ENCODE measurements at regions not wholly inside any gene's neighbourhood (a gene's known extent, or its start where the extent isn't known, plus 50 kb on each side); places are given as distances from the start of the nearest gene placed in this dataset.

DNA sequence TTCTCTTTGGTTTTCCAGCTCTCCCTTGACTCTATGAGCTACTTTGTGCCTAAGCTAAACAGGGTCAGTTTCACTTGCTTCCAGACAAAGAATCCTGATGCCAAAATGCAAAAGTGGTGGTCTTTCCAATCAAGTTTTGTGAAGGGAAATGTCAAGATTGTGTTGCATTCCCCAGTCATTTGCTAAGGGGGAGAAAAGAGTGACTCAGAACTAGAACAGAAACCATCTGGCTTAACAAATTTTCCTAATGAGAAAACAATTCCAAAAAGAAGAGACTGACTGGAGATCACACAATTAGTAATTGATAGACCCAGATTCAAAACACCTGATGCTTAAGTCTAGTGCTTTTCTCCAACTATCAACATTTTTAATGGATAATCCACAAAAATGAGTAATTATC, 235.1 kb upstream of the DIO2 start:
- no peak for DNase-seq

DNA sequence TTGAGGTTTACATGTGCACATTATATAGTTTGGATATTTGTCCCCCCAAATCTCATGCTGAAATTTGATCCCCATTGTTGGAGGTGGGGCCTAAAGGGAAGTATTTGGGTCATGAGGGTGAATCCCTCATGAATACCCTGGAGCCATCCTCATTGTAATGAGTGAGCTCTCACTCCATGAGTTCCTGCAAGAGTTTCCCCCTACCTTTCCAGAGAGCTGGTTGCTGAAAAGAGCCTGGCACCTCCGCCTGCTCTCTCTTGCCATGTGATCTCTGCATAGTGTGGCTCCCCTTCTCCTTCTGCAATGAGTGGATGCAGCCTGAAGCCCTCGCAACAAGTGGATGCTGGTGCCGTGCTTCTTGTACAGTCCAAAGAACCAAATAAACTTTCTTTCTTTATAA, 234.3 kb upstream of the DIO2 start:
- no peak for DNase-seq

DNA sequence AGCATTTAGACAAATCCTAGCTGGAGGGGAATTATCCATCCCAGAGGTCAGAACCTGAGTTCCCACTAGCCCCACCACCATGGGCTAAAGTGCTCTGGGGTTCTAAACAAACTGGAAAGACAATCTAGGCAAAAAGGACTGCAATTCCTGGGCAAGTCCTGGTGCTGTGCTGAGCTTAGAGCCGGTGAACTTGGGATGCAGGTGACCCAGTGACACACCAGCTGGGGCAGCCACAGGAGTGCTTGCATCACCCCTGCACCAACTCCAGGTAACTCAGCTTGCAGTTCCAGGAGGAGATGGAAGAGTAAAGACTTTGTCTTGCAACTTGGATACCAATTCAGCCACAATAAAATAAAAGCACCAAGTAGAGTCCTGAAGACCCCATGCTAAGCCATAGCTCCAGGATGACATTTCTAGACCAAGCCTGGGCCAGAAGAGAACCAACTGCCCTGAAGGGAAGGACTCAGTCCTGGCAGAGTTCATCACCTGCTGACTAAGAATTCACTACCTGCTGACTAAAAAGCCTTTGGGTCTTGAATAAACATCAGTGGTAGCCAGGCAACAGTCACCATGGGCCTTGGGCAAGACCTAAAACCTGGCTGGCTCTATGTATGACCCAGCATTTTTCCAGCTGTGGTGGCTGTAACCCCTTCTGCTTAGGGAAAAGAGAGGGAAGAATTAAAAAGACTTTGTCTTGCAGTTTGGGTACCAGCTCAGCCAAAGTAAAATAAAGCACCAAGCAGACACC, 223.4 kb upstream of the DIO2 start:
- DNase-seq, result no peak

DNA sequence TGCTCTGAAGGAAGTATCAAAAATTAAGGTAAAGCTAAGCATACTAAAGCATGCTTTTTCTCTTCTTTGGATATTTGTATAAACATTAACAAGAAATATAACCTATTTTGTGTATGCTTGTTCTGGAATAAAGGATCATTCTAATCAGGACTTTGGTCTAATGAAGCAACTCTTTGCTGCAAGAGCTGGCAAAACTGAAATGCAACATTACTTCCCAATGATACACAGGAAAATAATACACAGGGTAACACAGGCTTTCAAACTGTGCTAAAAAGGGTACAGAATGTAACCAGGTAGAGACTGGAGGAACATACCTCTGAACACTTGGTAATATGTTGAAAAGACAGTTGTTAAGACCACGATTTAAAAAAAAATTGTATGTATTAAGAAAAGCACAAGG, 222.5 kb upstream of the DIO2 start:
- DNase-seq, result no peak

DNA sequence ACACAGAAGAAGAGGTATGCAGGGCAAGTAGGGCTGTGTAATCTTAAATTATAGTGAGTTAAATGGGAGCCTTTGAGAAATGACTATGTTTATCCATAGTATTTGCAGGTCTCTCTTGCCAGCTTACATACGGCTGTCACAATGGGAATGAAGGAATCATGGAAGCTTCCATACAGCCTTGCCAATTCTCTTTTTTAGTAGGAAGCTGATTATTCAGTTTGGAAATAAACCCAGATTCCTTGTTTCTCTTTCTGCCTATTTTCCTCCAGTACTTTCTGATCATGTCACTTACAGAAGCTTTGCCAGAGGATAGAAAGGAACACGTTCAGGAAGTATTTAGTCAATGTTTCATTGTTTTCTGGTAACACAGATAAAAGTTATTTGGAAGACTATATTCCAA, 217.4 kb upstream of the DIO2 start:
- no peak for DNase-seq

DNA sequence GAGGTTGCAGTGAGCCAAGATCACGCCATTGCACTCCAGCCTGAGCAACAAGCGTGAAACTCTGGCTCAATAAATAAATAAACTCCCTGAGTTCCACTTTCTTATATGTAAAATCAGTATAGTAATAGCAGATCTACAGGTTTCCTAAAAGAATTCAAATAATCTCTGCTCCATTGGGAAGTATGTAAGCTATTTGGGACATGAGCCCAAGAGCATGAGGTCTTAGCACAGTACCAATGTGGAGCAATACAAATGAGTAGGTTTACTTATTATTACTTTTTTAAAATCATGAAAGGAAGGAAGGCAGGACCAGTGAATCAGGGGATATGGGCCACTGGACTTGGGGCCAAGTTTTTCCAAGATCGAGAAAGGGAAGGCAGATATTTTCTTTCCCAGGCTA, 216.9 kb upstream of the DIO2 start:
- no peak for DNase-seq

DNA sequence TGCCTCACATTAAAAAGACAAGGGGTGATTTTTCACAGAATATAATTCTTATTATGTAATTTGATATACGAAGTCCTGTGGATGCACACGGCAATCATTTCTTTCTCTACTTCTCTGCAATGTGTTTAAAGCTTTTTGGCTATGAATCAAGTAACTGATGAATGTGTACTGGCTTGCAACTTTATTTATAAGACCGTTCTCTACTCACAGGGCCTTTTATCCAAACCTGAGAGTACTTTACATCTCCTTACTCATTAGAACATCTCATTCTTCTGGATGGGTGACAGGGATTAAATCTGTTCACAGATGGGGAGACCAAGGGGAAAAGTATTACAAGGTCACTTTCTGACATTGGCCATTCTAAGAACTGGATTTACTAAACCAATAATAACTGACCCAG, 215.8 kb upstream of the DIO2 start:
- DNase-seq, result no peak

DNA sequence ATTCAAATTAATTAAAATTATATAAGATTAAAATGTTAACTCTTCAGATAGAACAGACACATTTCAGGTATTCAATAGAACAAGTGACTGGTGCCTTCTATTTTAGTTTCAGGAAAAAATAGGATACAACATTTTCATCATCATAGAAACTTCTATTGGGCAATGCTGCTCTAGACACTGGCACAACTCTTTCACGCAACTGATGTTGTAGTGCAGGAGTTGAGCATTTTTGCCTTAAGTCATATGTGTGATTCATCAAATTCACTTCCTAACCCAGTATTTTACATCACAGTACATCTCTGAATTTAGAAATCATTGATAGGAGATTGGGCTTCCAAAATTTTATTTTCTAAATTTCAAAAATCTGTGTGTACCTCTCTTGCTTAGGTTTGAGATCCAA, 215.4 kb upstream of the DIO2 start:
- DNase-seq, result no peak

DNA sequence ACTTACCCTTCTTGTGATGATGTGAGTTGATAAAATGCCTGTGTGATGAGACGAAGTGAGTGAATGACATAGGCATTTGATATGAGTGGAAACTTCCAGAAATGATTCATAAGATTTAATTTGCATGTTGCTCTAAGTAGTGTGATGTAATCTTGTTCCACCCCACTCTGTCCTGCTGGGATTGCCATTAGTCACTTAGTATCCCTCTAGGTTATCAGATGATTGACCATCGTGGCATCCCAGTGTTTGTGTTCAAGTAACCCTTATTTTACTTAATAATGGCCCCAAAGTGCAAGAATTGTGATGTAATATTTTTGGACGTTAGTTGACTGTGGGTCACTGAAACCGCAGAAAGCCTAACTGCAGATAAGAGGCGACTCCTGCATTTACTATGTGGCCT, 214.4 kb upstream of the DIO2 start:
- DNase-seq, result no peak

DNA sequence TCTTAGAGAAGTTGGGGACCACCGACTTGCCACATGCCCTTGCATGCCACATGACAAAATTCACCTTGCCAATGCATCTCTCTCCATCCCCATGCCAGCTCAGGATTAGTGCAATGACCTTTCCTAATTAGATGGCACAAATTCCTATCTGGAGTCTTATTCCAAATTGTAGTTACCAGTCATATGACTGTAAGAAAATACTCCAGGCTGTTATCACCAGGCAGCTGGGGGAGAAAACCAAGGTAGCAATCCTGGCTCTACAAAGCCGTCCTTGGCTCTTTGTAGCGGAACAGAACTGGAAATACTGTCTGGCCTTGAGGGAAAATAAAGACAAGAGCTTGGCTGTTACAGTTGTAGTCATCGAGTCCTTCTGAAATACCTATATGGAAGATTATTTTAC, 208.5 kb upstream of the DIO2 start:
- DNase-seq, result no peak

DNA sequence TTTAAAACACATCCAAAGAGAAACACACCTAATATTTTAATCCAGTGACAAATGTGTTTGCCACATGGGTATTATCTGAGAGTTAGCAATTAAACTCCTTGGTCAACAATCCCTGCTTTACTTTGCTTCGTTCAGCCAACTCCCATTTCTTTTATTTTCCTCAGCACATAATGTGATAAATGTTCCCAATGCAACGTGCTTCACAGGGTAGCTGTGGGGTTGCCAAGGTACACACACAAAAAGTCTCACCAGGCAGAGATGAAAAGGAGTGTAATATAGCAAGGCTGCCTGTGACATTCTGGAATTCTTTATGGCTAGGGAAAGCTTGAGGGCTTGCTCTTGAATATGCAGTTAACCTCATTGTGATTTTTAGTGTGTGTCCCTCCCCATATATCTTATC, 208.0 kb upstream of the DIO2 start:
- no peak for DNase-seq

DNA sequence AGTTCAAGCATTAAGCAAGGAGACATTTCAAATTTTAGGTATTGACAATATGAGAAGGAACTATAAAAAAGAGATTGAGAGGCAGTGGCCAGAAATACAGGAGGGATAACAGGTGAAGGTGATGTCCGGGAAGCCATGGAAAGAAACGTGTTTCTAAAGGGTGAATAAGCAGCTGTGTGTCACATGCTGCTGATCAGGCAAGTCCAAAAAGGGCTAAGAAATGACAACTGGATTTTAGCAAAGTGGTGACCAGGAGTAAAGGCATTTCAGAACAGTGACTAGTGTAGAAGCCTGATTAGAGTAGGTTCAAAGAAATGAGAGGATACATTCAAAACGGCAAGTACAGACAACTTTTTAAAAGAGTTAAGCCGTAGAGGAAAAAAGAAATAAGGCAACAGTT, 204.3 kb upstream of the DIO2 start:
- DNase-seq, result no peak

DNA sequence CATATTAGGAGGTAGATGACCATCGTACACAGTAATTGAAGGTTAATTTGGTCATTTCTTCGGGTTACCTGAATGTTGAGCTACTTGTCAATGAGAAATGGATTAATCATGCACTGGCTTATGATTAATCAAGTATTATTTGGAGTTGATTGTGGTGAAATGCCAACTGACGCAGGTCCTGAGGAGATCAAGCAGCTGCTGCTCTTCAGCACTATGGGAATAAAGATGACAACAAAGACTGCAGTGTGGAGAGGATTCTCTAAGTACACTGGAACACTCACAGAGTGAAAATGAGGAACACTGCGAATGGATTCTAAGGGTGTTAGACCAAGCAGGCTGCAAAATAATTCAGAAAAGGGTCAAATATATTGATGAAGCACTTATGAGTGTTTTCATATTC, 202.8 kb upstream of the DIO2 start:
- no peak for DNase-seq

DNA sequence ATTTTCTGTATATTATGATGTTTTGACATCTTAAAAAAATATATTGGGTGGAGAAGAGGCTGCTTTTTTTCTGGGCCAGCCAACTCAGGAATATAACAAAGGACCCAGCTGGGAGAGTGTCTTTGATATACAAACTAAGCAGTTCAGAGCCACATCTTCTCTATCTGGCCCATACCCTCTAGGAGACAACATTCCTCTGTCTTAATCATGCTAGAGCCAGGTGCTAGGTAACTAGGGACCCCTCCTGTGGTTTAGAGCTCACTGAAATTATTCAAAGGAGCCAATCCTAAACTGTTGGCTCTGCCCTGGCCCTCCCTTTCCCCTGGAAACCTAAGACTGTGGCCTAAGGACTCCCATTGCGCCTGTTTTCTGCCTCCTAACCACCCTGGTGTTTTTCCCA, 193.1 kb upstream of the DIO2 start:
- DNase-seq, result no peak

DNA sequence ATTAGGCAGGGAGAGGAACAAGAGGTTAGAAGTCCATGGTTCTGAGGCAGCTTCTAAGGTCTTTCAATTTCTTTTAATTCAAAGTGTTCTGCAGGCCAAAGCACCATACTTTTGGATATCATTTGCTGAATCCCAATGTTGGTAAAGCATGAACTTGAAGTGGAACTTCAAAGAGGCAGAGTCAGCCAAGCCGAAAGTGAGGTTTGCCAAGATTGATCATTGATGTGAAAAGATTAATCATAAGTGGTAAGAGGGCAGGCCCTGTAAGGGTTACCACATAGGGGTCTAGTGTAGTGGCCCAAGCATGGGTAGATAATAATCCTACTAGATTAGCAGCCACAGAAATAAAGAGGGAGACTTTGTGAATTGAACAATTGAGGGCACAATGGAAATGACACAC, 191.7 kb upstream of the DIO2 start:
- DNase-seq, result no peak

DNA sequence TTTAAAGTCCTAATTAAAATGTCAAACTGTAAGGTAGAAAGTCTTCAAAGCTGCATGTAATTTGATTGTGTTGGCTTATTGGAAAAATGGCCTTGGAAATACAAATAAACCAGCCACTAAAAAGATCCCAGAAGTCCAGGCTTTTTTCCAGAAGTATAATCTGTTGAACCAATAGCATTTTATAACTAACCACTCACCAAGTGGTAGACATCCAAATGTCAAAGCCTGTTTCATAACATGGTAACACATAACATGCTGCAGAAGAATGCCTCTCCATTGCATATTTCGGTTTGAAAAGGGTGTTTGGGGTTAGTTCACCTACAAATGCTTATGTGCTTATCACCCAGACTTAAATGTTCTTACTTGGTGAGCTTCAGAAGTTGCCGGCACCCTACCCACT, 183.7 kb upstream of the DIO2 start:
- DNase-seq, result no peak

DNA sequence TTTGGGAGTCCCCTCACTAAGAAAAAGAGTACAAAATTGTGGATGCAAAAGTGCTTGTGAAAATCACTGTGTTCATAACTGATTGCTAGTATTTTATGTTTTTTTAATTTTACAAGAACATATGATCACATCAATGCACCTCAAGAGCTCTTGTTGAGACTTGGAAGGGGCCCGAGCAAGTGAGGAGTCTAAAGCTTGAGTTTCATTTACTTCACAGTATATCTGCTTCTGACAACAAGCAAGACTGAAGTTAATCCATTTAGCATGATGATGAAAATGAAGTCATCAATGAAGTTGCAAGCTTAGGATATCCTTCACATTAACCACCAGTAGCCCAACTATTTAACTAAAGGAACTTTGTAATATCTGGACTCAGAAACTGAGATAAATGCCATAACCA, 182.5 kb upstream of the DIO2 start:
- DNase-seq, result no peak

DNA sequence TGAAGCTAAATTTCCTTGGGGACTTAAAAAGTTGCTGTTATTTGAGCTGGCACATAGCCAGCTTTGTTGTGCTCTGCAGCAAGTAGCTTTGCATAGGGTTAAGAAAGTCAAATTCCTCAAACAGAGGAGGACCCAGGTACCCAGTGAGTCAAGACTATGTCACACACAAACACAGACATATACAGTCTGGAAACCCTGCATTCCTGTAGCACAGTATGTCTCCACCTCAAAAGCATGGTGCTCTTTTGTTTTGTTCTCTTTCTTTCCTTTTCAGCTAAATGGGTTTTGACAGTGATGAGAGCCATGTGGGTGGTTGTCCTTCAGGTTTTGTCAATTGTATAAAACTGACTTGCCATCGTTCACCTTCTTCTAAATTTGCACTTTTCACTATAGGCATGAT, 179.6 kb upstream of the DIO2 start:
- DNase-seq, result no peak

DNA sequence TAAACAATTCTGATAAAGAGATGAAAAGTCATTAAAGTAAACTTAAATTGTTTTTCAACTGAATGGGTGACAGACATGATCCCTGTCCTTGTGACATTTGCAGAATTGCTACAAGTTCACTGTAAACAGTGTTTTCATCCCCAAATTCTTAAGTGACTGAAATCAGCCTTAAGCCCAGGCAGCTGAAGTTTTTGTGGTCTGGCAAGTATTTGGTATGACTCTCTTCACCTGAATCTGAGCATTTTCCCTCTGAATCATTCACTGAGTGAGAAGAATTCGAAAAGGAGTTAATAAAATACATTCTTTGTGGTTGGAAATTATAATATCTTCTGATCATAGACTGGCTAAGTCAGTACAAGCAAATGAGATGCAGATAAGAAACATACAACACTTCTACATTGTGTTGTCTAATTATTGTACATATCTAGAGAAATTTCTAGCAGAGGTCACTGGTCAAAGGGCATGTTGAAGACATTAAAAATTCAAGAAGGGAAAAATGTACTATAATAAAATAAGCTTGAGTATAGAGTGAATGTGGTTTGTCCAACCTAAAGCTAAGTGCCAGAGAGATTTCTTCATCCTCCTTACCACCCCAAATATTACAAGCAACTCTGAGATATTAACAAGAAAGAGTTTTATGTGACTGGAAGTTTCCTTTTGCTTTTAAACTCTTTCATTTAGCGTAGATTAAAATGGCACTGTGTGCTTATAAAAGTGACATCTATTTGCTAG, 177.8 kb upstream of the DIO2 start:
- no peak for DNase-seq

DNA sequence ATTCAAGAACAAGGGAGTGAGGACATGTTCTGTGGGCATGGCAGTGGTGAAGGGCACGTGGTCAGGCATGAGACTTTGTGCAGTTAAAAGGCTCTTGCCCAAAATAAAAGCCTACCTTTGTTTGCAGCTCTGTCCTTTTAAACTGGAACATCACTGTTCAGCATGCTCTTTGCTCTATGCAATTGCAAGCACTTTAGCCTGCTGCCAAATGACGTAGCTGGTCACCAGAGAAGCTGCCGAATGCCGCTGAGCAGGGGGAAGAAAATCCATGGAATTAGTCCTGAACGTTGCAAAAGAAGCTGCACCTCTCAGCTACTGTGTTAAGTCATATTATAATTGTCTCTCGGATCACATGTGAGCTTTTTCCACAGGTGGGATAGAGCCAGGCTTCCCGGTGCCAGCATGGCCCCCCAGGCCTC, 176.3 kb upstream of the DIO2 start:
- no peak for DNase-seq

DNA sequence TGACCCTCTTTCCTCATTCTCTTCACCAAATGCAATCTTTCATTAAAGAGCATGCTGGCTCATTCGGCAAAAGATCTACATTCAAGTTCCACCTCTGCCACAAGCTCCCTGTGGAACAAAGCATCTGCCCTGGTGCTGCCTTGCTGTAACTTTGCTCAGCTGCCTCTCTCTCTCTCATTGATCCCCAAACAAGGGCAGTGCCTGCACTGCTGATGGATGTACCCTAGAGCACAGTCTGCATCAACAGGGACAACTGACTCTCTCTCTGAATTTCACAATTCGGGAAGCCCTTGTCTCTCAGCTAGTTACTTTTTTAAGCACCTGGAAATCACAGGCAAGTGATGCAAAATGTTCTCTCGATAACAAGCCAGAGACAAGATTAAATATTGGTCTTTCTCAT, 174.0 kb upstream of the DIO2 start:
- no peak for DNase-seq

DNA sequence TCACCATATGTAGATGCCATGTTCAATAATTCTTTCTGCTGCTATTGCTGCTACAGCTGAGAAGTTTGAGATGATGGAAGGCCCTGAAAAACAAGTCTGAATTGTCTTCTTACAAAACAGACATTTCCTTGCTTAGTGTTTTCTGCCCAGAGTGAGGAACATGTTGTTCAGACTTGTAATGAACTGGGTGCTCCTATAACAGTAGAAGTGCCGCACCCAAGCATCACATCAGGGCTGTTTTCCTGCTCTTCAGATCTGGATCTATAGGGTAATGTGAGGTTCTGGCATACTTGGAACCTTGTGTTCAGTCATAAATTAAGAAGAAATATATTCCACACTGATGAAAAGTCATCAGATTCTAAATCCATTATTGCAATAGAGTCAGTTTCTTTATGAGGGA, 171.9 kb upstream of the DIO2 start:
- DNase-seq, result no peak

DNA sequence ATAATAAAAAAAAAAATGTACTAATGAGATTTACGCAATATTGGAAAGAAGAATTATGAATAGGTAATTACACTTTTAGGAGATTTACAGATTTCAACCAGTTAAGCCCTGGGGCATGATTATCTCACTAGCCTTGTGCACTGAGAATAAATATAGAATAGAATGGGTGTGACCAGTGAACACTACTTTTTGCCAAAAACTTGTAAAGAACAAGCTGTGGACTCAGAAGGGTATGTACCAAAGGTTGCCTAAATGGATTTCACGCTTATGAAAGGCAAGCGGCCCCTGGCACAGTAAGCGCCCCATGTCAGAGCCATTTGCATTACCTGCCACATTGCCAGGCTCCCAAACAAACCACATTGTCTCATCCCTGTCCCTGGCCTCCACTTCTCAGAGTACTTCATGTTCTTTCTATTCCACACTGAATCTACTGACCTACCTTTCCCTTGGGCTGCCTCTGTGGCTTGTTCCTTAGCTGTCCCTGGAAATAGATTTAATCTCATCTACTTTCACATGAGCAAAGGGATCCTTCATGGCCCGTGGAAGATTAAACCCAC, 170.6 kb upstream of the DIO2 start:
- no peak for DNase-seq

DNA sequence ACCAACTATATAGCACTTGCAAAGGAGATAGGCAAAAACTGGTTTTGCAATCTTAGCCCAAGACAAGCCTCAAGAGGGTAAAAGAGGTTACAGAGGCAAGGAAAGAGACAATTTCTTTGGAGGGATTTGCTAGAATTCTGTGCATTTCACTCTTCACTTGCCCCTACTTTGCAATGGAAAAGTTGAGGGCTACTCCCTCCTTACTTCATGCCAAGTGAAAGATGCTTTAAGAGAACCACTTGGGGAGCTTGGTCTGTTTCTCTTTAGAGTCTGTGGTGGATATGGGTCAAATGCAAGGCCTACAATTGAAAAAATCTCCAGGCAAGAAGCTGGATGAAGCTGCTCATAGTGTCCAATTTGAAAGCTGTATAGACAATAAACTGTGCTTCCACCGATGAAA, 167.7 kb upstream of the DIO2 start:
- no peak for DNase-seq
